NAMALWA (cell line): ENCODE measurements at regions not wholly inside any gene's neighbourhood (a gene's known extent, or its start where the extent isn't known, plus 50 kb on each side); places are given as distances from the start of the nearest gene placed in this dataset.
"Not testable (repeated sequence)": the region's sequence is repeated elsewhere in the genome, so short reads cannot be mapped to it uniquely, and the experiment has no call there.

ENCODE experiments used
- DNase-seq: peaks from one replicate; pipeline ENCODE4 v3.0.0-alpha.2; 2015; ENCODE audit warnings: low spot score

DNA sequence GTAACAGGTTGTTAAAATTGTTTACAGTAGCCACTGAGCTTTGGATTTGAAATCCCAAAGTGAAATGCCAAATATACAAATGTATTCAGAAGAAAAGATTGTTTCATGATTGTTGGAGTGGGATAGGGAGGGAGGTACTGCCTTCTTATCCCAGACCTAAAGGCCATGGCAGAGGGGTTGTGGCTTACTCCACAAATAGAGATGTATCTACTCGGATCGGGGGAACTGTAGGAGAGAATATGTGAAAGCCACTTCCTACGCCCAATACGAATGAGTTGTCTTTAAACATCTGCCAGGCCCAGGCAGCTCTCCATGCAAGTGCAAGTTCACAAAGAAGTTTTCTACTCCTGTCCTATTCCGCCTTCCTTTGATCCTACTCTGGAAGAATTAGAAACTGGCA lies 150.2 kb upstream of the PRSS12 start:
- DNase-seq: not testable (repeated sequence)

DNA sequence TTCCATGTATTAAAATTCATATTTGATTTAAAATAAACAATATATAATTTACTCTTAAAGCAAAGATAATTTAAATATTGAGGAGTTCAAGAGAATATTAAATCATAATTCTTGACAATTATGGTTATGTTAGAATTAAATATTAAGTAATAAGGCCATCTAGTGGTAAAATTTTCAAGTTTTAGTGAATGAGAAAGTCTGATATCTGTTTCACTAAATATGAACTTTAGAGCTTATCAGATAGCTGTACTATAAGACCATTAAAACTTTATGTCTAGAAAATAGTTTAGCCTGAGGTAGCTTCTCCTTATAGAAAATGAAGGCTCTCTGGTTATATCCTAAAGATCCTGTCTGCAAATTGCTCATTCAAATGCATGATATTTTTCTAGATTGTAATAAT lies 152.1 kb upstream of the PRSS12 start:
- DNase-seq: peak; percentile 5

DNA sequence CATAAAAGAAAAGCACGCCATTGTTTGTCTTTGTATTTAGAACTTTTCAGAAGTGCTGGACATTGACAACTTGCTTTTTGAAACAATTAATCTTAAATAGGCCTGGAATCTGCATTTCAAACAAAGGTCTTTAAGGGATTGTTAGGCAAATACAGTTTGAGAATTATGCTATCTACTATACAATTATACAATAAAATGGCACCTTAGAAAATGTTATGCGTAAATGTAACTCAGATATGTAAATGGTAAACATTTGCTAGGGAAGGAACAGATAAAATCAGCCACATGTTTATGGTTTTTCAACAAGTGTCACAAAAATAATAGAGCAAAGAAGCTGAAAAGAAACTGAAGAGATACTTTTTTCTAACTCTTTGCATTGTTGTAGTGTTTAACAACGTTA lies 152.7 kb upstream of the PRSS12 start:
- not testable (repeated sequence) for DNase-seq

DNA sequence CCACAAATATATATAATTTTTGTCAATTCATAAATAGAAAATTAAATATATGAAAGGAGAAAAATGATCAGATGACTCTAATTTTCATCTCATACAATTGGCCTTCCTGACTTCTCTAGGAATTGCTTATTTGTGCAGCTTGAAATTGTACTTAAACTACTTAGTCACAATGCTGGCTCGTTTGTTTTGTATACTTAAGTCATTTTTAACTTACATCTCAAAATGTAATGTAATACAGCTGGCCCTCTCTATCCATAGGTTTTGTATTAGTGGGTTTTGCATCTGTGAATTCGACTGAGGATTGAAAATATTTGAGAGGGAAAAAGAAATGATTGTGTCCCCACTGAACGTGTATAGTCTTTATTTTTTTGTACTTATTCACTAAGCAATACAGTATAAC lies 160.1 kb upstream of the PRSS12 start:
- not testable (repeated sequence) for DNase-seq

DNA sequence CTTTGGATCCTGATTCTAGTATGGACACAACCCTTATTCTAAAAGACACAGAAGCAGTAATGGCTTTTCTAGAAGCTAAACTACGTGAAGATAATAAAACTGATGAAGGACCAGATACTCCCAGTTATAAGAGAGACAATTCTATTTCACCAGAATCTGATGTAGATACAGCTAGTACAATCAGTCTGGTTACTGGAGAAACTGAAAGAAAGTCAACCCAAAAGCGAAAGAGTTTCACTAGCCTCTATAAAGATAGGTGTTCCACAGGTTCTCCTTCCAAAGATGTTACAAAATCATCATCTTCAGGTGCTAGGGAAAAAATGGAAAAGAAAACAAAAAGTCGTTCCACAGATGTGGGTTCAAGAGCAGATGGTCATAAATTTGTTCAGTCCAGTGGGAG lies 161.5 kb upstream of the PRSS12 start:
- not testable (repeated sequence) for DNase-seq

DNA sequence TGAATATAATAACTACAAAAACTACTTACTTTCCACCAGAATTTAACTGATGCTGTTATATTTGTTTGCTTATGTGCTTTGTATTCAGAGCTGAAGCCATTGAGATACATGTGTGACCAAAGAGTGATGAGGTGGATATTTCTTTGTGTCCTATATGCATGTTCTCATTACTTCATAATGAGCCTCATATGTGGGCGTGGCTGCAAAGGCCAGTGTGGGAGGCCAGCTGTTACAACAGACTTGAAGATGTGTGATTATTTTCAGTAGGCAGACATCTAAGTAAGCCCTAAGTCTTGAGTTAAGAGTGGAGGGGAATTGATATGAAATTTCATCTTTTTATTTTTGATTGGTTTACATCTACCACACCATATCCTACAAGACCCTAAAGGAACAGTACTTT lies 163.3 kb upstream of the PRSS12 start:
- peak; percentile 27 for DNase-seq

DNA sequence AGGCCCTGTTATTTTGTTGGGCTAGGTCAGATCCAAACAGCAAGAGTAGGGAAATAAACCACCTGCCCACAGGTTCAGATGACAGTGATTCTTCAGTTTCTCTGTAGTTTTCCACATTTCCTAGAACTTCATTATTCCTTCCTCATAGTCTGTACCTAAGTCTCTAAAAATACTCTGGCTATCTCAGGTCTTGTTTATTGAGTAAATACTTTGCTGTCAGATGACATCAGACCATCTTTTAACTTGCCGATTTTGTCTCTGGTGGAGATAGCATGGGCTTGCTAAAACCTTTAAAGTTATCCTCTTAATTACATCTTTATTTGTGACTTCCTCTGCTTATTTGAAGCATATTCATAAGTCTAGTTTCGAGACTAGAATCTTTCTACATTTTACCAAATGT lies 155.1 kb upstream of the METTL14 start:
- DNase-seq: not testable (repeated sequence)

DNA sequence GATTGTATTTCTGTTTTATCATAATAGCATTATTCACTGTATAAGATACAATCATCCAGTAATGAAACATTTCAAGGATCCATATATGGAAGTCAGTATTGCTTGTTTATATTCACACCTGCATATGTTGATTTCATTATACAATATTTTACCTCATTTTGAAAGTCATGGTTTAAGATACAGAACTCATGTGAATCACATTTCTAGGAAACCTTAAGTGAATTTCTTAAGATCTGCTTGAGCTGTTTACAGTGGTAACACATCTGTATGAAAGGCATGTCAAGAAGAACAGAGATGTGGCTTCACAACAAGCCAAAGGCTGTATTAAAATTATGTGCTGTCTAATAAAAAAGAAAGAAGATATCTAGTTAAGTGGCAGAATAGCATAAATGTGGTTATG lies 153.2 kb upstream of the METTL14 start:
- DNase-seq: not testable (repeated sequence)

DNA sequence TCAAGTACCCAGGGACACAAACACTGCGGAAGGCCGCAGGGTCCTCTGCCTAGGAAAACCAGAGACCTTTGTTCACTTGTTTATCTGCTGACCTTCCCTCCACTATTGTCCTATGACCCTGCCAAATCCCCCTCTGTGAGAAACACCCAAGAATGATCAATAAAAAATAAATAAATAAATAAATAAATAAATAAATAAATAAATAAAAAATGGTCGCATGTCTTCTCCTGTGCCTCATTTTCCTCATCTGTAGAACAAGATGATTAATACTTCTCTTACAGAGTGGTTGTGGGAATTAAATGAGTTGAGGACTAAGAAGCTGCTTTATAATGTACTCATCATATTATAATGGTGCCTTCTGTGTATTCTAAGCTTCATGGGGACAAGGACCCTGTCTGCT lies 149.4 kb upstream of the METTL14 start:
- DNase-seq: not testable (repeated sequence)

DNA sequence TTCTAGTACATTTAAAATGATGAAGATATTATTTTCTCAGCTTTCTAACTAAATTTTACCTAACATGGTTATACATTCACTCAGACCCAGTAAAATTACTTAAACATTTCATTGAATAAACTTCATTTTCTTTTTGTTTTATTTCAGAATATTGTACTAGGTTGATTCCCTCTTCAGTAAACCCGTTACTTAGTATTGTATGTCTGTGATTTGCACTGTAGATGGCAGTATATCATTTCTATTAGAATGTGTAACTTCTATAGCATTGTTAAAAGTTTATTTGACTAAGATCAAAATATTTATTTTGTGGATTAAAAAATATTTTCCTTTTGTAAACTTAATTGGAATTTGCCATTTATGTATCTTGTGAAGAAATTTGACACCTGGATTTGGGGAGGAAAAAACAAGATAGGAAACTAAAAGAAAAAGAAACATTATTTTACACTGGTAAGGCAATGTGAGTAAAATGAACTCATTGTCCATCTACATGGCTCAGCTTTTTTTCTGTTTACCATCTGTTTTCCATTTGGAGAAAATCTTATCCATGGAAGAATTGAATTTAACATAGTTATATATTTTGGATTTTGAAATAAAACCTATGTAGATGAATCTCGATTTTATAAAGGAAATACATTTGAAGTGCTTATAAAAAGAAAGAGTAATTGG lies 145.6 kb upstream of the METTL14 start:
- peak; percentile 38 for DNase-seq

DNA sequence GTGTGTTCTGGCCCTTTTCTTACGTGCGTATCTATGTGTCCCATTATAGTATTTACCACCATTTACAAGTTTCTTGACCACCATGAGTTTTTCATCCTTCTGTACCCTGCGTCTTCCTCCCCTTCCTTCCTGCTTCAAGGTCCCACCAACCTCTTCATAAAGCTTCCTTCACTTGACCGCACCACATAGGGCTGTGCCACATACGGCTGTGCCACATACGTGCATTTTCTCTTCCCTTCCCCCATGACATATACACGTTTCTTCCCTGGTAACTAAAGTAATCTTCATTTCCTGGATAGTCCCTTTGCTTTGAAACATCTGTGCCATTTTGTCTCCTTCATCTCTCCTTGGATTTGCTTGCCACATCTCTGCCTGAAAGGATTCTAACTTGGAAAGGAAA lies 128.6 kb upstream of the METTL14 start:
- not testable (repeated sequence) for DNase-seq

DNA sequence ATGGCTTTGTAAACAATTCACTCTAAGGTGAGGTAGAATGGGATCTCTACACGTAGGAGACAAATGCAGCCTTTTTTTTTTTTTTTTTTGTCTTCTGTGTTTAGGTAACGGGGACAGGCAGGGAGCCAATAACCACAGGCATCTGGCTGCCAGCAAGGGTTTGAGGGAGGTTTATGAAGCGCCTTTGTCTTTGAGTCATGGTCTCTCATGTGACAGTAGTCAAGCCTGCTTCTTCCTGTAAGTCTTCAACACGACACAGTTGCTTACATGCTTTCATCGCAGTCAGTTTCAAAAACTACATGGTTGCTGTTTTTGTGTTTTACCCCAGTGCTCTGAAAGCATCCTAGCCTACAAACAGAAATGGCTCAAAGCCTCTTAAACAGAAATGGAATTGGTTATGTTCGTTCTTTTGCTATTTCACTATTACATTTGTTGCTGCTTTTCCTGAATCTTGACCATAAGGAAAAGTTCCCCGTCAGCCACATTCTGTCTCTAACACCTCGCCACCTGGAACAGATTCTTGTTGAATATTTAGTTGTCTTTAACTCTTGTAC lies 127.8 kb upstream of the METTL14 start:
- no peak for DNase-seq

DNA sequence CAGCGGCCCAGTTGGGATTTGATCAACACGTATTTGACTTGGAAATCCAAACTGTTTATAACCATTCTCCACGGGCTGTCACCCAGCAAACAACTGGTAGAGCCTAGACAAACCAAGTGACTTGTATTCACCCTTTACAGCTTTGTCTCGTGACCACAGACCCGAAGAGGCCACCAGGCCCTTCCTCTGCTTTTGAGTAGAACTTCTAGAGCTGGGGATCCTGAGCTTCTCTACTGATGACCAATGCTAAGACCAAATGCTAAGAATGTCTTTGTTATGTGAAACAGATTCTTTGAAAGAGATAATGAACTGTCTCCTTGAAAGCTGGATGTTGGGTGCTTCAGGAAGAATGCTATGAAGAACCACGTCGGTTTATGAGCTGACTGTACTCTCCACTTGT lies 127.0 kb upstream of the METTL14 start:
- not testable (repeated sequence) for DNase-seq

DNA sequence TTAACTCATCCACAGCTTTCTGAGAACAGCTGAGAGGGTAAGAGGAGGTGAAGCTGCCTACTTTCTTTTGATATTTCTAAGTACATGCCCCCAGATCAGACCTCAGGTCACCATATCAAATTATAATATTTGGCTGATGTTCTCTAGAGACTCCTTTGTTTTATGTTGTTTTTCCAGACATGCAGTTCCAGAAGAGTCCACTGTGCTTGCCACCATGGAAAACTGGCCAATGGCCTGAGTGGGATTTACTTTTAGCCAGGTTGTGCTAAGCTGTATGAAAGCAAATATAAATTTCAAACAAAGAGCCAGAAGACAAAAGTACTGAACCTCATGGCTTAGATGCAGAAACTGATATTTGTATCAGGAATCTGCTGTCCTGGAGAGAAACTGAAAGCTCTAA lies 123.6 kb upstream of the METTL14 start:
- DNase-seq: not testable (repeated sequence)

DNA sequence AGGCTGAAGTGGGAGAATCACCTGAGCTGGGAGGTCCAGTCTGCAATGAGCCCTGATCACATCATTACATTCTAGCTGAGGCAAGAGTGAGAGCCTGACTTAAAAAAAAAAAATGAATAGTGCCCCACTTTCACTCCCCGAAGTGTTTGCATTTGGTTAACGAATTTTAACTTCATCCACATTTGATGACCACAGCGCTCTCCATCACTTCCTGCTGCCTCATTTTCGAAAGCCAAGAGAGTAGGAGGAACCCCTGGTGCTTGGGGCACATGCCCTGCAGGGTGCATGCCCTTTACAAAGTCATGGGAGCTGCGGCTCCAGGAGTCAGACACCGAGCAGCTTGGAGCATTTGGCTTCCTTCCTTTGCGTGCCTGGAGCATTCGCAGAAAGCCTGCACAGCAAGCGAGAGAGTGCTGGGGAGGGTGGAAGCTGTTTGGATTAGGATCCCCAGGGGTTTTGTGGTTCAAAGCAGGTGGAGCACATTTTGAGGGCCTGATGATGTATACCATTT lies 119.1 kb upstream of the METTL14 start:
- DNase-seq: peak; percentile 9

DNA sequence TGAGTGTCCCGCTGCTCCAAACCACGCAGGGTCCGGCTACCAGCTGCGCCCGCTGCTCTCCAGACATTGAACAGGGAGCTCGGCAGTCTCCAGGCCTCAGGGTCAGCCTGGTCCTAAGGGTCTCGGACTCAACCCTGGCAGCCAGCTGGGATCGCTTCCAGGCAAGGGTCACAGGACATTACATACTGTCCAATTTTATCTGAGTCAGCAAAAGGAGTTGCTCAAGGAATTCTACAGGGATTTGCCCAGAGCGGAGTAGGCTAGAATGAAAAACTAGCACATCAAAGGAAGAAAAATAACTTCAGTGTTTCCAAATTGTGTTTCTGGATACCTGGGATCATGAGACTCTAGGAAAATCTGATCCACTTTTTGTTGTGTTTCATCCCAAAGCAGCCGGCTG lies 112.2 kb upstream of the METTL14 start:
- DNase-seq: not testable (repeated sequence)

DNA sequence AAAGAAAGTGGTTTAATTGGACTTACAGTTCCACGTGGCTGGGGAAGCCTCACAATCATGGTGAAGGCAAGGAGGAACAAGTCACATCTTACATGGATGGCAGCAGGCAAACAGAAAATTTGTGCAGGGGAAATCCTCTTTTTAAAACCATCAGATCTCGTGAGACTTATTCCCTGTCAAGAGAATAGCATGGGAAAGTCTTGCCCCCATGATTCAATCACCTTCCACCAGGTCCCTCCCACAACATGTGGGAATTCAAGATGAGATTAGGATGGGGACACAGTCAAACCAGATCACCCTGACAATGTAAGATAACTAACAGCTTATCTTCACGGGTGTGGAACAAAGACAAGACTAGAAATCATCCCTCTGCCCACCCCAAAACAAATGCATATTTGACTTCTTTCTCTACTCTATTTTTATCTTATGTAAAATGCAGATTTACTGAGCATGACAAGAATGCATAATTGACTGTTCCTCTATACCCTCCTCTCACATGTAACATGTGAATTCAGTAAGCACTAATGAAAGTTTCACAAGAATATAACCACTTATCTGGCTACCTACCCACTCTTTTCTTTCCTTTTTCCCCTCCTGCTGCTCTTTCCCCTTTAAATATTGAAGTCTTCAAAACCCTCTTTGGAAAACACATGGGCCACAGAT lies 110.8 kb upstream of the METTL14 start:
- DNase-seq: not testable (repeated sequence)

DNA sequence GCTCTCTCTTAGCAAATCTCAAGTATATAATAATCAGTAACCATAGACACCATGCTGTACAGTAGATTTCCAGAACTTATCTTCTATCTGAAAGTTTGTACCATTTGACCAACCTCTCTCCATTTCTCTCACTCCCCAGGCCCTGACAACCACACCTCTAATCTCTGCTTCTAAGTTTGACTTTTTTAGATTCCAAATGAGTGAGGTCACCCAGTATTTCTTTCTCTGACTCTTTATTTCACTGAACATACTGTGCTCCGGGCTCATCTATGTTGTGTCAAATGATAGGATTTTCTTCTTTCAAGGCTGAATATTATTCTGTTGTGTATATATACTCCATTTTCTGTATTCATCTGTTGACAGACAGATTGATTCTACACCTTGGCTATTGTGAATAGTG lies 110.1 kb upstream of the METTL14 start:
- DNase-seq: not testable (repeated sequence)

DNA sequence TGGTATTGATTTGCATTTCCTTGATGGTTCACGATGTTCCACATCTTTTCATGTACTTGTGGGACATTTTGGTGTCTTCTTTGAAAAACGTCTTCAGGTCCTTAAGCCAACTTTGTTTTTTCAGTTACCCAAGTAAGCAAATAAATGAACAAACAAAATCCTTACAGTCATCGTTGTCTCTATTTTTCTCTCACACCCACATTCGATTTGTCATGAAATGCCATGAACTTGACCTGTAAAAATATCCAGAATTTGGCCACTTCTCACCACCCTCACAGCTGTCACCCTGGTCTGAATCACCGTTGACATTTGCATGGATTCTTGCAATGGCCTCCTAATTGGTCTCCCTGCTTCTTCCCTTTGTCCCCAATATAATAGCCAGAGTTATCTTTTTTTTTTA lies 109.5 kb upstream of the METTL14 start:
- not testable (repeated sequence) for DNase-seq

DNA sequence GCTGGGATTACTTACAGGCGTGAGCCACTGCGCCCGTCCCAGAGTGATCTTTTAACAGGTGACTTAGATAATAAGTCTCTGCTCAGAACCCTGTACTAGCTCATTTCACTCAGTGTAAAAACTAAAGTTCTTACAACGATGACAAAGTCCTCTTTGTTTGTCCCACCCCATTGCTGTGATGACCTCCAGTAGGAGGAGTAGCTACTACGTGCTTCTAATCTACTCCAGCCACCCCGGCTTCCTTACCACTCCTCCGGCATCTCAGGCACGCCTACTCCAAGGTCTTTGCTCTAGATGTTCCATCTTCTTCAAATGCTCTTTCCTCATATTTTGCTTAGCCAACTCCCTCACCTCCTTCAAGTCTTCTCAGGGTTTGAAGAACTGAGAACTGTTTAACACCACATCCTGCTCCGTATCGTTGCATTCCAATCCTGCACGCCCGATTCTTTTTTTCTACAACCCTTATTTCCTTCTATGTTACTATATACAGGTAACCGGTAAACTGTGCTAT lies 108.4 kb upstream of the METTL14 start:
- not testable (repeated sequence) for DNase-seq

DNA sequence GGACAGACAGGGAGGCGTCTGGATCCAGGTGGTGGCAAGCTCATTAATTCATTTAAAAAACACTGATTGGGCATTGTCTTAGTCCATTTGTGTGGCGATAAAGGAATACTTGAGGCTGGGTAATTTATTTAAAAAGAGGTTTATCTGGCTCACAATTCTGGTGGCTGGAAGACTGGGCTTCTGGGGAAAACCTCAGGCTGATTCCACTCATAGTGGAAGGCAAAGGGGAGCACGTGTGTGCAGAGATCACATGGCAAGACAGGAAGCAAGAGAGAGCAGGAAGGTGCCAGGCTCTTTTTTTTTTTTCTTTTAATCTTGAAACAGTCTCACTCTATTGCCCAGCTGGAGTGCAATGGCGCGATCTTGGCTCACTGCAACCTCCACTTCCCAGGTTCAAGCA lies 100.2 kb upstream of the METTL14 start:
- DNase-seq: no peak

DNA sequence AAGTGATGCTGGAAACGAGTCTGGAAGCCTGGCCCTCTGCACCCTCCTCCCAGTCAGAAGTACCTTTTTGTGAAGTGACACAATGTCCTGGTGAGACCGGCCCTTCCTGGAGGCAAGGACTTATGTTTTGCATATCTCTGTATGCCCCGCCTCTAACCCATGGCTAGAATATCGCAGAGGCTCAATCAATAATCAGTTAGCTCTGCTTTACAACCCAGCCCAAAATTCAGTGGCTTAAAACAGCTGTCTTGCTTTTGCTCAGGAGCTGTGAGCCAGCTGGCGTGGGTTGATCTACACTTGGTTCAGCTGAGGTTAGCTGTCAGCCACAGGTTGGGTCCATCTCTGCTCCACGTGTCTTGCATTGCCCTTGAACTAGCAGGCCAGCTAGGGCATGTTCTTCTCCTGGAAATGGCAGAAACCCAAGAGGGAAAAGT lies 98.8 kb upstream of the METTL14 start:
- DNase-seq: no peak
